ENCODE measurements at regions not wholly inside any gene's neighbourhood (a gene's known extent, or its start where the extent isn't known, plus 50 kb on each side); places are given as distances from the start of the nearest gene placed in this dataset.

DNA sequence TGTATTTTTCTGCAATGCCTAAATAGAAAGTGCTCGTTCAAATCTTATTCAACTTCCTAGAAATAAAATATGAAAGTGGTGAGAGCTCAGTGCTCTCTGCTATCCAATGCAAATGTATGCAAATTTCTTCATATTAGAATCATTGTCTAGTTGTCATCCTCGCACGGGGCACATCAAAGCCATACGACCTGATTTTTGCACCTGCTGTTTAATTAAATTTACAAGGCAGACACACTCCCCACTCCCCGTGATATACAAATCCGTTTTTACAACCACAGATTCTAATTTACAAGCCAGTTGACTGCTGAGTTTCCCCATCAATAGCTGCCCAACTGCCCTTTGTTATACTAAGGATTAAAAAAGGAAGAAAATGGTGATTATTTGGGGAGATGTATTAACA, 284.6 kb downstream of the RNF144A start:
- Histone ChIP-seq H3K27me3 (no peaks in the 10 kb centered on the region), H3K4me3 (ENCODE audit: low read depth in 1 of 2, low read length in 1 of 2) (no peak overlapping the region), H3K4me1 (ENCODE audit: control insufficient read depth in 1 of 2, insufficient read depth in 1 of 2, low read depth in 1 of 2, low read length in 1 of 2) (peaks cover 16 to 18% of the 10 kb centered on the region in 2 experiments), H3K9me3 (no peaks in the 10 kb centered on the region), H3K36me3 (no peaks in the 10 kb centered on the region), H3K27ac (no peak overlapping the region)
- TF ChIP-seq CTCF (IDR thresholded peaks at IDR 0.05): no peak

- no peaks in the 10 kb centered on the region for H3K27me3 ChIP-seq
Measured at GRCh38 chr2:7203056-7203467, 285.9 kb downstream of the RNF144A start.

DNA sequence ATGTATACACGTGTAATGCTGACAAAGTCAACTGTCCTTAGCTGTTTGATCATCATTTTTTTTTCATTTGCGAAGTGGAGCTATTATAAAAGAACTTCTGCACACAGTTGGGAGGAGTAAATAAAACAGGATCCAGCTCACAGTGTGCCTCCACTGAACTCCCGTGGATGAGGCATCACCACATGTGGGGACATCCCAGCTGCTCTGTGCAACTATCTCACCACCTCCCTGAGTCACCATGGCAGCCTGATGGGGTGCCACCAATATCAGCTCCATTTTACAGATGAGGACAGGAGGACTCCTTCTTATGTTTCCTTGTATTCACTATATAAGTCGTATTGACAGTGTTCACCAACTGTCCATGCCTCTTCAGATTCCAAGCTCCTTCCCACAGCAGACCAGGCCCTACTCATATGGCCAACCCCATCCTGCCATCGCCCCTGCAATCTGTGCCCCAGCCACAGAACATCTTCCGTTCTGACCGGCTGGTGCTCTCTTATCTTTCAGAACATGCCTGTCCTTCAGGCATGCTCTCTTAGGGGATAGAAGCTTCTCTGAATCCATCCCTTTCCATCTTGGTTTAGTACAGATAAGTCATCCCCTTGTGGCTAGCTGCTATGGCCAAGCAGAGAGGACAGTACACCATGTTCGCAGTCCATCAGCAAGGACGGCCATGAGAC, 288.1 kb downstream of the RNF144A start:
- no peaks in the 10 kb centered on the region for H3K27me3 ChIP-seq
- no peaks in the 10 kb centered on the region for H3K9me3 ChIP-seq
- no peak overlapping the region for H3K27ac ChIP-seq
- no peak overlapping the region for H3K4me3 ChIP-seq (ENCODE audit: low read depth in 1 of 2, low read length in 1 of 2)
- peaks cover 16 to 28% of the 10 kb centered on the region in 2 experiments for H3K4me1 ChIP-seq (ENCODE audit: control insufficient read depth in 1 of 2, insufficient read depth in 1 of 2, low read depth in 1 of 2, low read length in 1 of 2)
- no peaks in the 10 kb centered on the region for H3K36me3 ChIP-seq
- no peak for TF ChIP-seq CTCF (IDR thresholded peaks at IDR 0.05)

More at GRCh38 chr2:7203056-7203467, 285.9 kb downstream of the RNF144A start:
- no peak overlapping the region for H3K27ac ChIP-seq
- TF ChIP-seq CTCF (IDR thresholded peaks at IDR 0.05): peak; percentile 75
- no peak overlapping the region for H3K4me3 ChIP-seq (ENCODE audit: low read depth in 1 of 2, low read length in 1 of 2)
- no peaks in the 10 kb centered on the region for H3K36me3 ChIP-seq
- no peaks in the 10 kb centered on the region for H3K9me3 ChIP-seq
- peaks cover 16 to 22% of the 10 kb centered on the region in 2 experiments for H3K4me1 ChIP-seq (ENCODE audit: control insufficient read depth in 1 of 2, insufficient read depth in 1 of 2, low read depth in 1 of 2, low read length in 1 of 2)

- Histone ChIP-seq H3K9me3 (no peaks in the 10 kb centered on the region), H3K4me1 (ENCODE audit: control insufficient read depth in 1 of 2, insufficient read depth in 1 of 2, low read depth in 1 of 2, low read length in 1 of 2) (peaks cover 16 to 28% of the 10 kb centered on the region in 2 experiments), H3K27me3 (peaks cover 7% of the 10 kb centered on the region), H3K27ac (peak overlapping the region; percentile 25), H3K4me3 (ENCODE audit: low read depth in 1 of 2, low read length in 1 of 2) (peak overlapping the region in 1 of 2 experiments; percentile 18), H3K36me3 (no peaks in the 10 kb centered on the region)
- TF ChIP-seq CTCF (IDR thresholded peaks at IDR 0.05): no peak
Measured at GRCh38 chr2:7206111-7206810, 289.0 kb downstream of the RNF144A start.

- peaks cover 9% of the 10 kb centered on the region for H3K27me3 ChIP-seq
- peaks cover 16 to 28% of the 10 kb centered on the region in 2 experiments for H3K4me1 ChIP-seq (ENCODE audit: control insufficient read depth in 1 of 2, insufficient read depth in 1 of 2, low read depth in 1 of 2, low read length in 1 of 2)
- H3K27ac ChIP-seq: no peak overlapping the region
- H3K9me3 ChIP-seq: no peaks in the 10 kb centered on the region
- no peaks in the 10 kb centered on the region for H3K36me3 ChIP-seq
- TF ChIP-seq CTCF (IDR thresholded peaks at IDR 0.05): no peak
- H3K4me3 ChIP-seq (ENCODE audit: low read depth in 1 of 2, low read length in 1 of 2): no peak overlapping the region
Measured at GRCh38 chr2:7207631-7208030, 290.4 kb downstream of the RNF144A start.
